ENCODE measurements at regions not wholly inside any gene's neighbourhood (a gene's known extent, or its start where the extent isn't known, plus 50 kb on each side); places are given as distances from the start of the nearest gene placed in this dataset.

DNA sequence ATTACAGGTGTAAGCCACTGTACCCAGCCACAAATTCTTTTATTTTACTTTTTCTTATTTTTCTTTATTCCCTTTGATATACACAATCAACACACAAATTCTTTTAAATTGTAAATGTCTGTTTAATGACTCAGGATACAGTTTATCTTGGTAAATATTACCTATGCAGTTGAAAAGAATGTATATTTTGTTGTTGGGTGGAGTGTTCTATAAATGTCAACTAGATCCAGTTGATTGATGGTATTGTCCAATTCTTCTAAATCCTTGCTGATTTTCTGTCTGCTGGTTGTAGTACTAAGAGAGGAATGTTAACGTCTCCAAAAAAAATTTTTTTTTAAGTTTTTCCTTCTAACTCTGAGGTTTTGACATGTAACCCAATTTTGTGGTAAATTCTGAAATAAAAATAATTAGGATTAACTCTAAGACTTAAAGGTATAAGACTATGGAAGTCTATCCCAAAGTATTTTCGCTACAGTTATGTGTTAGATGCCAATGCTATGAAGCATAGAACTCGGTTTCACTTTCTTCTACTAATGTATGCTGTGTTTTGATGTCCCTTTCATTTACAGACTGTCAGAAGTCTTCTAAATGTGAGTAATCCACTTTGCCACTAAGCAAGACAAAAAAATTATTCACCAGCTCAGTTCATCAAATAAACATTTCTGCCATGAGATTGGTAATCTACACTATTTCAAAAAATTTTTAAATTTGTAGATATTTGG, 720.2 kb upstream of the C9orf72 start:
- no peak for DNase-seq (ENCODE audit: low read depth in 2 of 3, low spot score in 1 of 3)

DNA sequence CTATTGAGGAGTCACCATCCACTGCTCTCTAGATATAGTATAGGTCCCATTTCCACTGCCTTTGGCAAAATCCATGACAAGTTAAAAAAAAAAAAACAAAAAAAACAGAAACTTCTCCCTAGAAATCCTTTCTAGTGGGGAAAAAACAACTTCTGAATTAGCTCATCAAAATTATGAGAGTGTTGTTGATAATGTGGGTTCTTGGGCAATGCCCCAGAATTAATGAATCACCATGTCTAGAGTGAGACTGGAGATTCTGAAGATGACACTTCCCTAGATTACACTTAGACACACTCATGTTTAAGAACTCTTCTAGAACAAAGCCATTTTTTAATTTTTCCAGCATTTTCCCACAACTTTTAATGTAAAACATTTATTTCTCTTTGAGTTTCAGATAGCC, 728.0 kb upstream of the C9orf72 start:
- DNase-seq (ENCODE audit: low read depth in 2 of 3, low spot score in 1 of 3): no peak

DNA sequence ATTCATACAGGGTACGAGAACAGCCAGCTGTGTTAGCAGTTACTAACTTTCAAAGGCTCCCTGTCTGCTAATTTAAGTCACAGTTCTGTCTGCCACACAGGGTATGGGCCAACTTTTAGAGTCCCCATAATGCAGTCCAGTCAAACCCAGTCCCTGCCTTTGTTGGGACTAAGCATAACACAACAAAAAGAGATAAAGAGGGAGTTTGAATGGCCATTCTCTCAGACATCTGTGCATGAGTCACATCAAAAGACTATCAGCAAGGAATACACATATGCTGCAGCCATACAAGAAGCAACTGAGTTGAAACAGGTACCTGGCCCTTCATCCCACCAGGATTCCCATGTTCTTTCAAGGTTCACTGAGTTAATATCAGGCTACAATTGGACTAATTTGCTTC, 744.5 kb upstream of the C9orf72 start:
- DNase-seq (ENCODE audit: low read depth in 2 of 3, low spot score in 1 of 3): no peak

DNA sequence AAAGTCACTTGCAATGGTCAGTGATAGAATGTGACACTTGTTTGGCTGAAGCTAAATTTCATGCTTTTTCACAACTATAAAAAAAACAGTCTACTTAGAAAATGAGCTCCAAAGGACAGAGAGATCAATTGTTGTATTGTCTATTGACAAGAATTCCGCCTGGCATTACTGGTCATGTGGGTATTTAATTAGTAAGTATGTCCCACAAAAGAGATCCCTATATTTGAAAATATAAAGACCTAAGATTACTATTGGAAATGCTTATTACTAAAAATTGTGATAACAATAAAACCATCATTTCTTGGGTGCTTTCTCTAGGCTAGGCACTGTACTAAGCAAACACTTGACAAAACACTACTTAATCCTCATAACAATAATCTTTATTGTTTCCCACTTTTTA, 745.2 kb upstream of the C9orf72 start:
- no peak for DNase-seq (ENCODE audit: low read depth in 2 of 3, low spot score in 1 of 3)

DNA sequence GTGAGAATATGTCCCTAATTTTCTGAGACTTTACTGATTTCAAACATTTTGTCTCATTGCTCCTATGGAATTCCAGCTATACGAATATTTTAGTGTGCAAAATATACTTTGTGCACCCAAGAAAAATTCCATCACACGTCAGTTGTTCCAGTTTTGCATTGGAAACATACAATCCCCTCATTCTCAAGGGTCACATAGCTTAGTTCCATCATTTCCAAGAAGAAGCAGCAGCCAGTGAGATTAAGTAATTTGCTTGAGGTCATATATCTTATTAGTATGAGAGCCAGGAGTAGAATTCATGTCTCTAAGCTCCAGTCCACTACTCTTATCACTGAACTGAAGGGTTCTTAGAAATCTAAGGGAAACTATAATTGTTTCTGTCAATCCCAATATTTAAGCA, 746.7 kb upstream of the C9orf72 start:
- no peak for DNase-seq (ENCODE audit: low read depth in 2 of 3, low spot score in 1 of 3)

DNA sequence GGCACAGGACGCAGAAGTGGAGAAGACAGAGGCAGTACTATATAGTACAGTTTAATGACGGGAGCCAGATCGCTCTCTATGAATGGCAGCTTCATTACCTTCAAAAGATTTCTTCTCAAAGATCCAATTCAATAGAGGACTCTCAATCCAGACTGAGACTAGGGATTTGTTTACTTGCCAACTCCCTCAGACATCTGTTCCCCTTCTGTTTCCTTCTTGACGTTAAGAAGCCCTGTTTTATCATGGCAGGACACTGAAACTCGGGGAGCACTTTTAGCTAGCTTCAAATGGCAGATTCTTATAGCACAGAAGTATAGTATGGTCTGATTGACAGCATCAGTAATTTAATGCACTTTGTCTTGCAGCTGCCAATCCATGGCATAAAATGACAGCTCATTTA, 747.3 kb upstream of the C9orf72 start:
- no peak for DNase-seq (ENCODE audit: low read depth in 2 of 3, low spot score in 1 of 3)

DNA sequence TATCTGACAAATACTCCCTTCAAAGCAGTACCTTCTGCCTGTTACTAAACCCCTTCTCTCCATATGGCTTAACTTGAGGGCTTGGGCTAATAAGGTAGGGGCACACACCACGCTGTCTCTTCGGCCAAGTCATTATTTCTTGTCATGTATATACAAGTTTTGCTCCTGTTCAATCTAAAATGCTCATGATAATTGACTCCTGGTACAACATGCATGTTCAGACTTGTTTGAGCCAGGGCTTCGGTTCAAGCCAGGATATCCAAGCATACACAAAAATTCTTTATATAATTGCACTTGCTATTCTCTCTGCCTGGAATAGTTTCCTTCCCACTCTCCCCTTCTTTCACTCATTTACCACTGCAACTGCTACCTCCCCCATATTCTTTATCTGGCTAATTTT, 756.0 kb upstream of the C9orf72 start:
- no peak for DNase-seq (ENCODE audit: low read depth in 2 of 3, low spot score in 1 of 3)

DNA sequence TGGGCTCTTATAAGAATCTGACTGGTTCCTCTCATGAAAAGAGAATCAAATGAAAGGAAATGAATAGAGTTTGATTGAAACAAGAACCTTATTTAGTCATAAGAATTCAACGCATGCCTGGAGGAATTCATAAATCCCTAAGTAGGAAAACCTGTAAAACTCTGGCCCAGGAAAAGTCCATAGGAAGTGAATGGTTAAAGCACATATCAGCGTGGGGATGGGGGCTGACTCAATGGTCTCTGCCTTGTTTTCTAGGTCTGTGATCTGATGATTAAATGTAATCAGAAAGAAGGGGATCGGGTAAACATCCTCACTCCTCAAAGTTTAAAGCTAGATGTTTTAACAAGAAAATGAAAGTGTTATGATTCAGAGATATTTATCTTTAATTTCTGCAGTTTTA, 759.4 kb upstream of the C9orf72 start:
- DNase-seq (ENCODE audit: low read depth in 2 of 3, low spot score in 1 of 3): no peak

DNA sequence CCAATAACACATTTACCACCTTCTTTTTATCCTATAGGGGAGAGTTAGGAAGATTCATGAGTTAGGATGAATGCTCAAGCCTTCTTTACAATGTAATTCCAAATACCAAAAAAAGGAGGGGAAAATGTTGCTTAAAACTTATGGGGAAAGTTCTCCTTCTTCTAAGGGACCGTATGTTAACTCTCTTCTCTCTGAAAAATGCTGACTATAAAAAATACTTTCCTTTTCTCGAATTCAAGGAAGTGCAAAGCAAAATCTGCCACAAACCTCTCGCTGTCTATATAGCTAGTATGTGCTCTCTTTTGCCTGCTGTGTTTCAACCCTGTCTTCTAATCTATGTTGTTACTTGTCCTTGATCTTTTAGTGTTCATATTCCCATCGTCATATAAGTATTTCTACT, 768.6 kb upstream of the C9orf72 start:
- no peak for DNase-seq (ENCODE audit: low read depth in 2 of 3, low spot score in 1 of 3)

DNA sequence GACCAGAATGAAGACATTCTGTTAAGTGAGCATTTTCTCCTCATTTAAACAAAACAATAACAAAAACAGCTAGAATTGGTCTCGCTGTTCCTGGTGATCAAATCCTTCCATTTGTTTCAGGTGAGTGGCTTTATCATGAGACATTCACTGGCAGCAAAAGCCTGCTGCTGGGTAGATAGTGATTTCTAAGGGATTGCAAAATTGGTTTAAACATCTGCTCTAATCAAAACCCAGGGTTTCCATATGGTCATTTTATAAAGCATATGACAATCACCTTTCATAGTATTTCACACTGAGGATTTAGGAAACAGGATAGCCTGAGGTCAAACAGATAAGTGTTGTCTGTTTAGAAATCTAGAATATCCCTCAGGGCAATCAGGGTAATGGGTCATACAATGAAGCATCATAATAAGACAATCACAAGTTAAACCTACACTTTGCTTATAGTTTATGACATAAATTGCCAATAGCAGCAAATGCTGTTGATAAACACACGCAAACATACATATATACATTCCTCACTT, 769.6 kb upstream of the C9orf72 start:
- DNase-seq (ENCODE audit: low read depth in 2 of 3, low spot score in 1 of 3): no peak

DNA sequence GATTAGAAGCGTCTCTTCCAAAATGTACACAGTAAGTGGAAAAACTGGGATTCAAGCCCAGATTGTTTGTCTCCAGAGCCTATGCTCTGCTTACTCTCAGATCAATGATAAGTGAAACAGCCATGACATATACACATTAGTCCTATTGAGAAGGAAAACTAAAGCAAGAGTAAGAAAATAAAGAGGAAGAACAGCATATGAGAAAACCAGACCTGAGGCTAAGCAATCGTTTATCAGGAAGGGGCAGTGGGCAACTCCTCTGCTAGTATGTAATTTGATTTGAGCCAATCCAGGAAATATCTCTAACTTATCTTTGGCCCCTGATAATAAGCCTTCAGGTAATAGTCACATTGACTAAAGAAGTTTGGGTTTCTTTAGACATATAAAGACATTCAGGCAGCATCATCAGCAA, 789.9 kb upstream of the C9orf72 start:
- DNase-seq (ENCODE audit: low read depth in 2 of 3, low spot score in 1 of 3): no peak

DNA sequence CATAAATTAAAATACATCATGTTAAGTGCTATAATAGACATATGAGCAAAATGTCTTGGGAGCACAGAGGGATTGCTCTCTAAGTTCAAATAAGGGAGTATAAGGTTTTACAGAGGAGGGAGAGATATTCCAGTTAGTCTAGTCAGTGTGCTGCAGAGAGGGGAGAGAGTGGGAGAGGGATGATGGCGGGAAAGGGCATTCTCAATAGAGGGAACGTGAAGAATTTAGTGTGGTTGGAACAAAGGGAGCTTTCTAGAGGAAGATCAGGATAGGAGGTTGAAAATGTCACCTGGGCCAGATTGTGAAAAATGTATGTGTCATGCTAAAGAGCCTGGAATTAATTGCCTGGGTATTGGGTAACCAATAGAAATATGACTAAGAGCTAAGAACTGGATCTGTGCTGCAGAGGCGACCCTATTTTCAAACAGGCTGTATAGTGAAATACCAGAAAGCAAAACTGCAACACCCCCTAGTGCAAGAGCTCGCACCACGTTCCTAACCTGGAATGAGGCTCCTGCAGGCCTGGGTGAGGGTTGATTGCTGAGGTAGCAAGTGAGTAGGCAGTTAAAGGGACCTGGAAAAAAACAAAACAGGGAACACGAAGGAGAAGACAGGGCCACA, 791.8 kb upstream of the C9orf72 start:
- DNase-seq (ENCODE audit: low read depth in 2 of 3, low spot score in 1 of 3): no peak

DNA sequence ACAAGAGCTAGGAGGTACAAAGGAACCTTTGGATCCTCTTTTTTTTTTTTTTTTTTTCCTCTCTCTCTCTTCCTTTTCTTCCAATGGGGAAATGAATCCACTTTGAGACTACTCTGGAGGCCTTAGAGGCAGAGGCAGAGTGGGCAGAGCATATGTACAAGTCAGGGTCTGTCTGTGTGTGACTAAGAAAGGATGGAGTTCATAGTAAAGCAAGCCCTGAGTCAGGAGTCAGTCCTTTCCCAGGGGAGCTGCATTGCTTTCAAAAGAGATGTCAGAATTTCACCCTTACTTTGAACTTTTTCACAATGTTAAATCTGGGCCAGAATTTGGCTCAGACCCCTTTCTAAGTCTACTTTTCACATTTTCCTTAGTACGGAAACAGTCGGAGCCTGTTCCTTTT, 792.4 kb upstream of the C9orf72 start:
- DNase-seq (ENCODE audit: low read depth in 2 of 3, low spot score in 1 of 3): no peak

DNA sequence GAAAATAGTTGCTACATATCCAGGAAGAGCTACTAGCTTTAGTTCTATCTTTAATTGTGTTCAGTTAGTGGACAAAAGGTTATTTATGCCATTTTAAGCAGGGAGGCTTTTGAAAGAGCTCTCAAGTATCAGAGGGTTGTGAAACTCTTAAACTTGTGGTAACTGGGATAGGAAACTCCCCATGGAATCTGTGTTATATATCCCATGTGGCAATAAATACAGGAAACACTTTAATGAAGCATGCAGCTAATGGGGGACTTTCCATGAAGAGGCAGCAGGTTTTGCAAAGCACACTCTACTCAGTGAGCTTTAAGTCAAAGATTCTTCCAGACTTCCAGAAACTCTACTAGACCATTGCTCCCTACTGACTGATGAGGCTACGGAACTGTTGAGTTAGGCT, 805.0 kb upstream of the C9orf72 start:
- DNase-seq (ENCODE audit: low read depth in 2 of 3, low spot score in 1 of 3): no peak

DNA sequence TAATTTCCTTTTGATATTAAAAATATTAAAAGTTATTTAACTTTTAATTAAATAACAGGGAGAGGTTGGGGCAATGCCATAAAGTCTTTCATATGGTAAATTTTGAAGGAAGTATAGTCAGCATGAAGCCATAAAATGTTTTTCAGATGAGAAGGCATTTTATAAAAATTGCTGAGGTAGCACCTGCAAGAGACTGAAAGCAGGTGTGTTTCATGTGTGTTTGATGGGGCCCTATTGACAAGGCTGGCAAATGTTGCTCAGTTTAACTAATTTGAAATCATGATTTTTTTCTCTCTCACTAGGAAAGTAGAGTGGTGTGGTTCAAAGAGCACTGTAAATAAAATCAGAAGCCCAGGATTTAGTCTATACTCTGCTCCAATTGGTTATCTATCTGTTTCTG, 805.8 kb upstream of the C9orf72 start:
- DNase-seq (ENCODE audit: low read depth in 2 of 3, low spot score in 1 of 3): no peak

DNA sequence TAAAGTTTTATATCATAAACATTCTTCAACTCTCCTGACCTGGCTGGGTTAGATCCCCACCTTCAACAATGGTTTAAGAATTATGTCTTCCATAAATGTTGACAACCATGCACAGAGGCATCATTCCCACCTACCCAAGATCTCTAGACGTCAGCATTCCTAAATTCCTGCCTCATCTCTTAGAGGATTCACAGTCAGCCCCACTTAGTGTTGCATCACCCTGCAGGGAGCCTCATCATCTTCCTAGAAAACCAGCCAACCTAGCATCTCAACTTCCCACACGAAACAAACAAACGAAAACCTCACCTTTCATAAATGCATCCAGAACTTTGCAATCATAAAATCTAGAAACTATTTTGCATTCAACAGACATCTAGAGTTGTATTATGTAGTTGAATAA, 816.1 kb upstream of the C9orf72 start:
- no peak for DNase-seq (ENCODE audit: low read depth in 2 of 3, low spot score in 1 of 3)

DNA sequence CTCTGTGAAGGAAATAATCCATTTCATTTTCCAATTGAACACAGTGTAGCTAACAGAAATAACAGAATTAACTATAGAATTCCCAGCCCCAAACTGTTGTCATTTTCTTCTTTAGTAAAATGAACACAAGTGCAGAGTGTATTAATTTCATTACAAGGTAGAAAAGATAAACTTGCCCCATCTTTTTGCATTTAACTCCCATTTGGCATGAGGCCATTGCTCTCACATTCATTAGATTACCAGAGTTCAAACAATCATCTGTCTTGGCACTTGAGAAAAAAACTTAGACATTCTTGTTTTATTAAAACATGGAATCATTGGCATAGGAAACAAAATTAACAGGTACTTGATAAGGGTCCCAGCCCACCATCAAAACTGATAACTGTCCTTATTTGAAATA, 821.5 kb upstream of the C9orf72 start:
- DNase-seq (ENCODE audit: low read depth in 2 of 3, low spot score in 1 of 3): no peak

DNA sequence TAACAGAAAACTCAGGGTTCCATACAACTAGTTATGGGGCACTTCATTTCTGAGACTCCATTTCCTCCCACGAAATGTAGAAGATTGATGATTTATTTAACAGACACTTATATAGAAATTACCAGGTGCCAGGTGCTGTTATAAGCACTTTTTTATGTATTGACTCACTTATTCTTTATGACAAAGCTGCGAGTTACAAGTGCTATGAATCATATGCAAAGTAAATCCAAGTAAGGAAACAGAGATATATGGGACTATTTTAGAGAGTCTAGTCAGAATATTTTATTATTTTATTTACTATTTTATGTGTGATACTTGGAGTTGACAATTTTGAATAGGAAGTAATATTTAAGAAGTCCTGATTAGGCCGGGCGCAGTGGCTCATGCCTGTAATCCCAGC, 822.8 kb upstream of the C9orf72 start:
- DNase-seq (ENCODE audit: low read depth in 2 of 3, low spot score in 1 of 3): no peak

DNA sequence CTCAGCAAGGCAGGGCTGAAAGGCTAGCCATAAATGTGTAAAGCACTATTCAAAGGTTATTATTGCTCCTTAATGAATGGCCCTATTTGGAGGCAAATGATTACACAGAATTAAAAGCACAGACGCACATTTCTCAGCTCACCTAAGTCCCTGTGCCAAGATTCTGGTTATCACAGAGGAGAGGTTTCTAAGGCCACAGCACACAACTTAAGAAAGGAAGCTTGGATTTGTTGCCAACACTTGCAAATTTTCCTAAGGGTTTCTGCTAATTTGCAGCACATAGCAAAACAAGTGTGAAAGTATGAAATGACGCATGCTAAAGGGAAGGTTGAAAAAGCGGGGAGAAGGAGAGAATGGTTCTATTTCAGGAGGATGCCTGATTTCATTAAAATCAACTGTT, 834.1 kb upstream of the C9orf72 start:
- no peak for DNase-seq (ENCODE audit: low read depth in 2 of 3, low spot score in 1 of 3)

DNA sequence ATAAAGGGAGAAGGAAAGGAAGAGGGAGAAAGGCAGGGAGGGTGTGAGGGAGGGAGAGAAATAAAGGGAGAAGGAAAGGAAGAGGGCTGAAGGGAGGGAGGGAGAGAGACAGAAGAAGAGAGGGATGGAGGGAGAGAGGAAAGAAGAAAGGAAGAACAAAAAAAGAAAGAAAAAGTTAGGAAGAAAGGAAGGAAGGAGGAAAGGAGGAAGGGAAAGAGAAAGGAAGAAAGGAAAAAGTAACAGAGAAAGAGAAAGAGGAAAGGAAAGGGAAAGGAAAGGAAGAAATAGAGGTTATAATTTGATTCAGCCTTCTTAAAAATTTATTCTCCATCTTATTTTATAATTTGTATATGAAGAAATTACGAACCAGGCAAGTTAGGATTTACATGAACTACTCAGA, 836.6 kb upstream of the C9orf72 start:
- no peak for DNase-seq (ENCODE audit: low read depth in 2 of 3, low spot score in 1 of 3)

DNA sequence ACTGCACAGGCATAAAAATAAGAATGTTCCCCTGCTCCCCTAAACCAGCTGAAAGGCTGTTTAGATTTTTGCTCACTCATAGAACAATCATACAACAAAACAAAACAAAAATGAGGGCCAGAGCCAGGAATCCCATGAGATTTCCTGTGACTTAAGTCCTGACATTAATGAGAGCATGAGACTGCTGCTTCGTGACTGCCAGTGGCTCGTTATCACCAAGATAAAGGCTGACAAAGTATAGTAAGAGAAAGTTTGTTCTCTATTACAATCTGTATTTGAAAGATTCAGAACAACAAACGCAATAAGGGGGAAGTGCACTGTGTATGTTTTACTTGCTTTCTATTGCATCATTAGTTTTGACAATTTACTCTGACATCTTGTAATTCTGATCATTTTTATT, 837.1 kb upstream of the C9orf72 start:
- no peak for DNase-seq (ENCODE audit: low read depth in 2 of 3, low spot score in 1 of 3)

DNA sequence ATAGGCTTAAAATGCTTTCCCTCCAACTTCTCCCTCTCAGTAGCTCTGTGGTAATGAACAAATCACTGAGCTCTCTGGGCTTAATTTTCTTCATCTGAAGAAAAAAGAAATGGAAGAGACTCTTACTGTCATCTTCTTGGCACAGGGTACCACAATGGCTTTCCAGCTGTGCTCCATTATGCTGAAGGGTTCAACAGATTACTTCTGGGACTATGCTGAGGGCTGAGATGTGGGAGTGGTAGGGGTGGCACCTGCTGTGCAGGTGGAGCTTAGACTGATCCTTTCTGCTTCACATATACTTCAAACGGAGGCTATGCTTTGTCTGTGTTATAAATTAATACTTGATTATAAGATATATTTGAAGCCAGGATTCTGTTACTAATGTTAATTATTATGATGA, 840.2 kb upstream of the C9orf72 start:
- no peak for DNase-seq (ENCODE audit: low read depth in 2 of 3, low spot score in 1 of 3)

DNA sequence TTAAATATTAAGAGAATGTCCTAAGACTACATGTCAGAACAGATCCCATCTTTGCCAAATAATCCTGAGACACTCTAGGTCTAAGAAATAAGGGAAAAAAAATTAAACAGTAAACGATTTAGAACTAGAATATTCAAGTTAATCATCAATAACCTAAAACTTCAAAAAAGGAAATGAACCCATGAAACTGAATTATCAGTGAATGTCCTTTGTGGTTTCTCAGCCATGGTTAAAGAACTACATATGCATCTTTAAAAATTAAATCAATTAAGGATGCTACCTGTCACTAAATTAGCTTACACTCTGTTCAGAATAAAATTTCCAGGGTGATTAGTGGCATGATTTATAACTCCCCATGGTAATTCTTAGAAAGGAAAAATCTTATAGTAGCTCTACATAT, 850.0 kb upstream of the C9orf72 start:
- no peak for DNase-seq (ENCODE audit: low read depth in 2 of 3, low spot score in 1 of 3)
